K562 (cell line): ENCODE measurements at regions not wholly inside any gene's neighbourhood (a gene's known extent, or its start where the extent isn't known, plus 50 kb on each side); places are given as distances from the start of the nearest gene placed in this dataset.
A peak's percentile ranks its signal among the peaks of the same experiment; 100 is the strongest.

ENCODE experiments used
- ATAC-seq: fragments of 200-7000 bp; cut with Tn5 transposase; 3 replicates; pipeline ENCODE4 v1.9.1; 2020; ENCODE audit warnings: moderate library complexity
- BruUV-seq: library from RNA; stranded (reverse); fragments of 400-500 nt; replicated peaks from 2 replicates; lab custom pipeline; 2021; lab: Mats Ljungman, UMichigan
- CTCF ChIA-PET: fragments of 300-600 bp; formaldehyde crosslinking; extraction: SDS; loops from one replicate; lab custom pipeline; 2021; ENCODE audit warnings: low intra/inter-chr PET ratio; lab: Yijun Ruan, JAX
- POLR2A ChIA-PET: fragments of 300-600, 350-650 bp; sonication (Branson Sonifier 250); formaldehyde crosslinking; extraction: SDS; loops from one replicate; lab custom pipeline; 2021; ENCODE audit warnings: antibody characterized with exemption, inconsistent platforms; lab: Yijun Ruan, JAX
- DNase-seq, 4 experiments: peaks; one replicate each; pipeline versions ENCODE4 v3.0.0 to v3.0.0-alpha.2; 2011 to 2018; ENCODE audit warnings: low spot score in 3 of 4, mixed read lengths in 3 of 4; ENCODE audit errors: extremely low read depth in 1 of 4
- FAIRE-seq: peaks from 2 replicates; lab custom pipeline; 2011; peaks lifted over from hg19 to GRCh38; lab: Jason Lieb, UNC
- H2AFZ ChIP-seq: 2 replicates; pipeline ENCODE4 v1.6.0; 2011; ENCODE audit warnings: low read depth, low read length, control low read depth, inconsistent platforms
- H3K27ac ChIP-seq: fragments of 200-600 bp; 3 replicates; pipeline ENCODE4 v1.8.0; 2011; ENCODE audit warnings: low read depth, mild to moderate bottlenecking, control low read depth, inconsistent platforms, low read length, moderate library complexity, mixed read lengths; ENCODE audit errors: extremely low read depth
- H3K27me3 ChIP-seq, 2 experiments: fragments of 300-600 bp in 1 of 2; 2 replicates in 1 of 2; 3 replicates in 1 of 2; pipeline versions ENCODE4 v1.6.0 to v1.8.0; 2011; ENCODE audit warnings: inconsistent platforms in 2 of 2, low read length in 2 of 2, mild to moderate bottlenecking in 1 of 2, mixed read lengths in 1 of 2, moderate library complexity in 1 of 2; ENCODE audit not compliant: control insufficient read depth in 2 of 2, insufficient read depth in 2 of 2
- H3K36me3 ChIP-seq: fragments of 300-600 bp; 3 replicates; pipeline ENCODE4 v1.8.0; 2011; ENCODE audit warnings: mild to moderate bottlenecking, low read length, inconsistent platforms; ENCODE audit not compliant: control insufficient read depth, insufficient read depth
- H3K4me1 ChIP-seq, 2 experiments: fragments of 200-600 bp in 1 of 2; replicated peaks in 1 of 2; 2 replicates in 1 of 2; 3 replicates in 1 of 2; pipeline versions ENCODE4 v1.5.1 to v1.8.0; 2011; ENCODE audit warnings: inconsistent platforms in 2 of 2, low read length in 2 of 2, mild to moderate bottlenecking in 1 of 2, mixed read lengths in 1 of 2, moderate library complexity in 1 of 2; ENCODE audit not compliant: control insufficient read depth in 2 of 2, insufficient read depth in 2 of 2
- H3K4me2 ChIP-seq: 2 replicates; pipeline ENCODE4 v1.6.1; 2011; ENCODE audit warnings: low read length, control low read depth, inconsistent platforms, mixed read lengths; ENCODE audit not compliant: insufficient read depth
- H3K4me3 ChIP-seq: fragments of 200-600 bp; sonication (generic), shearing (Covaris generic); 2 replicates; pipeline ENCODE4 v1.5.1; 2016; ENCODE audit warnings: control low read depth, inconsistent platforms
- H3K79me2 ChIP-seq: fragments of 200-600 bp; 3 replicates; pipeline ENCODE4 v1.8.0; 2011; ENCODE audit warnings: low read length, inconsistent platforms; ENCODE audit not compliant: control insufficient read depth, insufficient read depth
- H3K9ac ChIP-seq, 2 experiments: 2 replicates each; pipeline versions ENCODE4 v1.6.0 to v1.6.1; 2011; ENCODE audit warnings: low read depth in 2 of 2, low read length in 2 of 2, control low read depth in 1 of 2, inconsistent platforms in 1 of 2, mild to moderate bottlenecking in 1 of 2, mixed read lengths in 1 of 2; ENCODE audit not compliant: insufficient read depth in 1 of 2
- H3K9me1 ChIP-seq: one replicate; pipeline ENCODE4 v1.6.0; 2011; ENCODE audit warnings: inconsistent platforms, mild to moderate bottlenecking, low read length, moderate library complexity; ENCODE audit not compliant: control insufficient read depth, insufficient read depth
- H3K9me3 ChIP-seq: replicated peaks from 2 replicates; pipeline ENCODE4 v1.5.1; 2011; ENCODE audit warnings: low read depth, low read length, inconsistent platforms; ENCODE audit not compliant: control insufficient read depth, insufficient read depth
- H4K20me1 ChIP-seq: replicated peaks from 2 replicates; pipeline ENCODE4 v1.6.1; 2011; ENCODE audit warnings: low read length, inconsistent platforms, mixed read lengths; ENCODE audit not compliant: control insufficient read depth, insufficient read depth
- BACH1 ChIP-seq: fragments of 200-800 bp; sonication (Bioruptor generic); IDR thresholded peaks from 2 replicates; pipeline ENCODE4 v1.6.1; 2016; ENCODE audit warnings: missing genetic modification characterization, missing compliant biosample characterization
- DLX4 ChIP-seq: fragments of 250-450 bp; sonication (Bioruptor Pico); IDR thresholded peaks from 2 replicates; pipeline ENCODE4 v1.6.1; 2021; ENCODE audit warnings: mild to moderate bottlenecking
- E2F4 ChIP-seq: sonication (generic); formaldehyde crosslinking; IDR thresholded peaks from 2 replicates; pipeline ENCODE4 v1.8.0; 2022; ENCODE audit warnings: mild to moderate bottlenecking, low read depth, missing genetic modification reagents
- ERF ChIP-seq: fragments of 450-650 bp; formaldehyde crosslinking; IDR thresholded peaks from 2 replicates; pipeline ENCODE4 v1.4.0; 2020; ENCODE audit warnings: mild to moderate bottlenecking, mixed read lengths
- FOSL1 ChIP-seq: fragments of 200-800 bp; sonication (Bioruptor generic); conservative IDR thresholded peaks from 2 replicates; pipeline ENCODE4 v1.6.1; 2016; ENCODE audit warnings: missing genetic modification characterization, missing compliant biosample characterization
- HDAC8 ChIP-seq: fragments of 450-650 bp; IDR thresholded peaks from 2 replicates; pipeline ENCODE4 v1.6.1; 2016; ENCODE audit warnings: mild to moderate bottlenecking, missing genetic modification characterization, moderate library complexity, missing compliant biosample characterization
- ILK ChIP-seq: fragments of 450-650 bp; IDR thresholded peaks from 2 replicates; pipeline ENCODE4 v1.6.1; 2016; ENCODE audit warnings: missing genetic modification characterization, low read depth, mild to moderate bottlenecking, missing compliant biosample characterization, moderate library complexity, borderline replicate concordance
- MED1 ChIP-seq: sonication (generic); formaldehyde crosslinking; IDR thresholded peaks from 2 replicates; pipeline ENCODE4 v1.8.1; 2023; ENCODE audit warnings: missing genetic modification reagents, borderline replicate concordance
- NCOA4 ChIP-seq: fragments of 450-650 bp; IDR thresholded peaks from 2 replicates; pipeline ENCODE4 v1.6.1; 2018; ENCODE audit warnings: mild to moderate bottlenecking; ENCODE audit not compliant: partially characterized antibody
- PPARD ChIP-seq: fragments of 250-450 bp; sonication (Bioruptor Pico); IDR thresholded peaks from 2 replicates; pipeline ENCODE4 v1.8.0; 2022; ENCODE audit warnings: inconsistent platforms, mild to moderate bottlenecking, moderate library complexity
- RAD21 ChIP-seq, 2 experiments: fragments of 250-450 bp in 1 of 2; fragments of 450-650 bp in 1 of 2; sonication (Bioruptor Pico) in 1 of 2; formaldehyde crosslinking in 1 of 2; IDR thresholded peaks in 1 of 2; conservative IDR thresholded peaks in 1 of 2; 2 replicates each; pipeline versions ENCODE4 v1.4.0 to v1.8.0; 2020 to 2022; ENCODE audit warnings: mild to moderate bottlenecking in 2 of 2, moderate library complexity in 1 of 2
- SNIP1 ChIP-seq: fragments of 450-650 bp; IDR thresholded peaks from 2 replicates; pipeline ENCODE4 v1.7.1; 2017; ENCODE audit warnings: low read depth, mild to moderate bottlenecking
- USF2 ChIP-seq: sonication (generic); formaldehyde crosslinking; IDR thresholded peaks from 2 replicates; pipeline ENCODE4 v1.5.0; 2020; ENCODE audit warnings: missing genetic modification reagents
- ZC3H8 ChIP-seq: fragments of 450-650 bp; IDR thresholded peaks from 2 replicates; pipeline ENCODE4 v1.6.1; 2017
- ZFP36 ChIP-seq: fragments of 150-350 bp; IDR thresholded peaks from 2 replicates; pipeline ENCODE4 v1.6.1; 2018; ENCODE audit warnings: low read length, low read depth; ENCODE audit not compliant: partially characterized antibody
- ZNF239 ChIP-seq: fragments of 250-450 bp; sonication (Bioruptor Pico); IDR thresholded peaks from 2 replicates; pipeline ENCODE4 v1.4.0; 2020; ENCODE audit warnings: mild to moderate bottlenecking
- ZNF3 ChIP-seq: fragments of 250-450 bp; sonication (Bioruptor Pico); IDR thresholded peaks from 2 replicates; pipeline ENCODE4 v1.5.0; 2021; ENCODE audit warnings: mild to moderate bottlenecking, moderate library complexity
- ZNF695 ChIP-seq: fragments of 450-650 bp; formaldehyde crosslinking; IDR thresholded peaks from 2 replicates; pipeline ENCODE4 v1.4.0; 2020; ENCODE audit warnings: mild to moderate bottlenecking, moderate library complexity
- WGBS: fragments of 100-300 bp; shearing (Covaris generic); methylation state at CpG from one replicate; pipeline ENCODE4 v1.1.6; 2016; ENCODE audit warnings: low coverage, mixed read lengths; ENCODE audit not compliant: insufficient coverage; ENCODE audit errors: missing lambda C conversion rate; 5-methylcytosine and 5-hydroxymethylcytosine counted together
- in situ Hi-C: fragments of 300-500 bp; cut with MboI; formaldehyde crosslinking; loops from 4 replicates; pipeline ENCODE4 v1.15.0; 2018; ENCODE audit warnings: inconsistent platforms, mixed read lengths
- intact Hi-C: fragments of 100-400 bp; cut with micrococcal nuclease; formaldehyde crosslinking; loops from 2 replicates; pipeline ENCODE4 v1.14.2; 2022
- TF ChIP-seq, protein P1 (sequence below): sonication (generic); formaldehyde crosslinking; IDR thresholded peaks from 2 replicates; pipeline ENCODE4 v1.8.1; 2023; ENCODE audit warnings: mild to moderate bottlenecking, missing genetic modification reagents

- ChIA-PET CTCF (interaction anchor here (0.7 to 1.2 kb wide), 3 partner anchors 520 to 1617 kb away, joined by 3 to 4 read pairs (median 4); no protein-coding TSS in a partner anchor), POLR2A (interaction anchor here (0.6 to 1.4 kb wide), 3 partner anchors 8 to 17 kb away, joined by 3 to 5 read pairs (median 4); no protein-coding TSS in a partner anchor)
- Histone ChIP-seq H4K20me1 (no peaks in the 10 kb centered on the region), H3K79me2 (no peaks in the 10 kb centered on the region), H3K4me2 (no peak overlapping the region), H3K27me3 (peaks cover 33 to 42% of the 10 kb centered on the region in 2 experiments), H3K27ac (no peak overlapping the region), H3K4me1 (no peaks in the 10 kb centered on the region), H3K9ac (no peak overlapping the region), H3K9me1 (no peaks in the 10 kb centered on the region), H3K4me3 (no peak overlapping the region), H3K9me3 (no peaks in the 10 kb centered on the region), H2AFZ (no peak overlapping the region), H3K36me3 (no peaks in the 10 kb centered on the region)
- in situ Hi-C loops, result loop anchor here (10.0 kb wide), 1 partner anchor 725 kb away; no protein-coding TSS in a partner anchor
- intact Hi-C loops, result loop anchor here (1.0 to 10.0 kb wide), 5 partner anchors 415 to 724 kb away; no protein-coding TSS in a partner anchor
- ATAC-seq (peak; percentile 84), FAIRE-seq (peak; percentile 15), DNase-seq (peak; percentile 36 to 49 (median 42))
- 2% methylated on average over 7 of the region's 7 CpGs for WGBS
- BruUV-seq, result no TSS peak
- TF ChIP-seq ZNF239 (no peak), ERF (CRISPR knock-in tag) (no peak), NCOA4 (no peak), ZC3H8 (no peak), ZFP36 (no peak), RAD21 (CRISPR knock-in tag; conservative IDR thresholded peaks at IDR 0.05 in 1 of 2, IDR thresholded peaks at IDR 0.05 in 1 of 2) (peak; percentile 52 to 73), BACH1 (no peak), FOSL1 (tag) (no peak), ZNF3 (CRISPR knock-in tag) (no peak), MED1 (CRISPR knock-in tag) (no peak), SNIP1 (no peak), USF2 (CRISPR knock-in tag) (no peak), PPARD (CRISPR knock-in tag) (no peak), HDAC8 (tag) (no peak), DLX4 (CRISPR knock-in tag) (no peak), E2F4 (CRISPR knock-in tag) (no peak), ZNF695 (CRISPR knock-in tag) (no peak), ILK (no peak)
- TF ChIP-seq, protein P1, sequence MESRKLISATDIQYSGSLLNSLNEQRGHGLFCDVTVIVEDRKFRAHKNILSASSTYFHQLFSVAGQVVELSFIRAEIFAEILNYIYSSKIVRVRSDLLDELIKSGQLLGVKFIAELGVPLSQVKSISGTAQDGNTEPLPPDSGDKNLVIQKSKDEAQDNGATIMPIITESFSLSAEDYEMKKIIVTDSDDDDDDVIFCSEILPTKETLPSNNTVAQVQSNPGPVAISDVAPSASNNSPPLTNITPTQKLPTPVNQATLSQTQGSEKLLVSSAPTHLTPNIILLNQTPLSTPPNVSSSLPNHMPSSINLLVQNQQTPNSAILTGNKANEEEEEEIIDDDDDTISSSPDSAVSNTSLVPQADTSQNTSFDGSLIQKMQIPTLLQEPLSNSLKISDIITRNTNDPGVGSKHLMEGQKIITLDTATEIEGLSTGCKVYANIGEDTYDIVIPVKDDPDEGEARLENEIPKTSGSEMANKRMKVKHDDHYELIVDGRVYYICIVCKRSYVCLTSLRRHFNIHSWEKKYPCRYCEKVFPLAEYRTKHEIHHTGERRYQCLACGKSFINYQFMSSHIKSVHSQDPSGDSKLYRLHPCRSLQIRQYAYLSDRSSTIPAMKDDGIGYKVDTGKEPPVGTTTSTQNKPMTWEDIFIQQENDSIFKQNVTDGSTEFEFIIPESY, result no peak
Measured at GRCh38 chr7:132709971-132710567, 133.8 kb upstream of the PLXNA4 start.
